Ovary (tissue), 7 donors: ENCODE measurements at regions not wholly inside any gene's neighbourhood (a gene's known extent, or its start where the extent isn't known, plus 50 kb on each side); places are given as distances from the start of the nearest gene placed in this dataset.

Experiments used
- DNase-seq, 5 donors: peaks; one replicate each; pipeline ENCODE4 v3.0.0-alpha.2; 2019 to 2020
- H3K27ac ChIP-seq, 2 donors: fragments of 200-600 bp; one replicate each; pipeline versions ENCODE4 v1.5.1 to v1.8.0; 2019 to 2022
- H3K27me3 ChIP-seq: fragments of 200-600 bp; one replicate; pipeline ENCODE4 v1.8.0; 2022
- H3K36me3 ChIP-seq: fragments of 200-600 bp; sonication (generic); one replicate; pipeline ENCODE4 v1.5.1; 2019
- H3K4me1 ChIP-seq: one replicate; pipeline ENCODE4 v1.8.1; 2013; ENCODE audit warnings: mild to moderate bottlenecking, moderate library complexity; ENCODE audit not compliant: insufficient read depth
- H3K4me3 ChIP-seq: fragments of 200-600 bp; sonication (generic); one replicate; pipeline ENCODE4 v1.5.1; 2017
- H3K9me3 ChIP-seq, 2 donors: fragments of 200-600 bp in 1 of 2; sonication (generic) in 1 of 2; one replicate each; pipeline versions ENCODE4 v1.5.1 to v1.8.1; 2013 to 2019; ENCODE audit warnings: mild to moderate bottlenecking in 1 of 2, moderate library complexity in 1 of 2
- CTCF ChIP-seq, 3 donors: fragments of 450-650 bp in 2 of 3; fragments of 200-600 bp in 1 of 3; IDR thresholded peaks; one replicate each; pipeline versions ENCODE4 v1.5.1 to v1.8.0; 2016 to 2022; ENCODE audit warnings: antibody characterized with exemption in 3 of 3, mild to moderate bottlenecking in 1 of 3
- EP300 ChIP-seq: sonication (generic); formaldehyde crosslinking; IDR thresholded peaks from one replicate; pipeline ENCODE4 v1.6.1; 2017; ENCODE audit warnings: antibody characterized with exemption
- POLR2A ChIP-seq: fragments of 450-650 bp; IDR thresholded peaks from one replicate; pipeline ENCODE4 v1.6.1; 2017; ENCODE audit warnings: antibody characterized with exemption, mild to moderate bottlenecking, moderate library complexity
- WGBS, 3 donors: extraction: QIAGEN DNeasy Blood & Tissue Kit in 1 of 3; methylation state at CpG; one replicate each; pipeline versions ENCODE4 v1.1.5 to v1.1.7; 2013 to 2017; 5-methylcytosine and 5-hydroxymethylcytosine counted together
- intact Hi-C, 4 donors: fragments of 100-400 bp; cut with DNase I; formaldehyde crosslinking; loops; one replicate each; pipeline versions ENCODE4 v1.11.0 to v1.15.1; 2022 to 2023
- donor health status: DM: no; HTN: no; CAD: no; lungs with moderate emphysema.
- donor health status: DM: no; HTN: no; CAD: no.
- donor health status: Bipolar disorder and iron deficiency.
- donor health status: DM: no; HTN: no; CAD: no.
- donor health status: DM: yes; HTN: yes; CAD: no.

- no peaks in the 10 kb centered on the region for H3K4me1 ChIP-seq
- no peaks in the 10 kb centered on the region for H3K36me3 ChIP-seq
- H3K4me3 ChIP-seq: no peak overlapping the region
- TF ChIP-seq CTCF (IDR thresholded peaks at IDR 0.05): no peak
- no peak for TF ChIP-seq EP300
- TF ChIP-seq POLR2A: no peak
- no peak for DNase-seq
- H3K9me3 ChIP-seq: no peaks in the 10 kb centered on the region
- WGBS, 3 donors: 74 to 87% (median 76%) methylated on average over 13 of the region's 13 CpGs
- H3K27ac ChIP-seq: no peak overlapping the region
- no peaks in the 10 kb centered on the region for H3K27me3 ChIP-seq
- intact Hi-C loops: no loop called here
Measured at GRCh38 chr1:4964634-4965345, 310.4 kb downstream of the AJAP1 start.

- H3K27me3 ChIP-seq: no peaks in the 10 kb centered on the region
- 60 to 65% (median 61%) methylated on average over 8 of the region's 8 CpGs for WGBS, 3 donors
- no peak for DNase-seq
- intact Hi-C loops: no loop called here
- H3K27ac ChIP-seq: no peak overlapping the region
- H3K9me3 ChIP-seq: no peaks in the 10 kb centered on the region
- no peaks in the 10 kb centered on the region for H3K4me1 ChIP-seq
- H3K36me3 ChIP-seq: no peaks in the 10 kb centered on the region
- TF ChIP-seq EP300: no peak
- TF ChIP-seq POLR2A: no peak
- TF ChIP-seq CTCF (IDR thresholded peaks at IDR 0.05): no peak
- H3K4me3 ChIP-seq: no peak overlapping the region
Measured at GRCh38 chr1:4963251-4963650, 308.8 kb downstream of the AJAP1 start.

- TF ChIP-seq POLR2A (no peak), EP300 (no peak), CTCF (IDR thresholded peaks at IDR 0.05) (no peak)
- no peak for DNase-seq
- Histone ChIP-seq H3K4me3 (no peak overlapping the region), H3K27ac (no peak overlapping the region), H3K9me3 (no peaks in the 10 kb centered on the region), H3K4me1 (no peaks in the 10 kb centered on the region), H3K36me3 (no peaks in the 10 kb centered on the region), H3K27me3 (no peaks in the 10 kb centered on the region)
- intact Hi-C loops: no loop called here
- WGBS, 3 donors: 86 to 90% (median 89%) methylated on average over 10 of the region's 10 CpGs
Measured at GRCh38 chr1:4962836-4963235, 308.4 kb downstream of the AJAP1 start.

GRCh38 chr1:4961935-4962645 is 307.7 kb downstream of the AJAP1 start:
- no peaks in the 10 kb centered on the region for H3K27me3 ChIP-seq
- intact Hi-C loops: no loop called here
- no peaks in the 10 kb centered on the region for H3K9me3 ChIP-seq
- DNase-seq: no peak
- H3K27ac ChIP-seq: no peak overlapping the region
- H3K4me3 ChIP-seq: no peak overlapping the region
- TF ChIP-seq POLR2A (no peak), CTCF (IDR thresholded peaks at IDR 0.05) (no peak), EP300 (no peak)
- H3K4me1 ChIP-seq: no peaks in the 10 kb centered on the region
- 81 to 89% (median 88%) methylated on average over 8 of the region's 8 CpGs for WGBS, 3 donors
- no peaks in the 10 kb centered on the region for H3K36me3 ChIP-seq
